ENCODE measurements at regions not wholly inside any gene's neighbourhood (a gene's known extent, or its start where the extent isn't known, plus 50 kb on each side); places are given as distances from the start of the nearest gene placed in this dataset.

GRCh38 chr11:43212279-43212678 lies 99.5 kb upstream of the API5 start:
- no peak overlapping the region for H3K4me2 ChIP-seq (replicated peaks; ENCODE audit: extremely low read depth, low read length, poor library complexity, severe bottlenecking)
- 77% methylated on average over 8 of the region's 10 CpGs for WGBS (ENCODE audit: insufficient coverage)
- no peaks in the 10 kb centered on the region for H3K4me1 Mint-ChIP-seq
- H3K36me3 ChIP-seq (replicated peaks in 1 of 2; ENCODE audit: control insufficient read depth in 1 of 2, insufficient read depth in 2 of 2, low read length in 2 of 2): no peaks in the 10 kb centered on the region
- no peaks in the 10 kb centered on the region for H3K79me2 ChIP-seq (ENCODE audit: insufficient read depth, low read length)
- H3K27me3 Mint-ChIP-seq (ENCODE audit: low read depth in 3 of 3): no peaks in the 10 kb centered on the region
- no peak overlapping the region for H3K4me3 Mint-ChIP-seq
- H3K4me1 ChIP-seq (ENCODE audit: control insufficient read depth in 1 of 2, insufficient read depth in 2 of 2, low read length in 2 of 2): no peaks in the 10 kb centered on the region
- H3K9ac ChIP-seq (ENCODE audit: insufficient read depth, low read length, poor library complexity, severe bottlenecking): no peak overlapping the region
- TF ChIP-seq CTCF (IDR thresholded peaks at IDR 0.05): no peak
- no peaks in the 10 kb centered on the region for H4K20me1 ChIP-seq (ENCODE audit: insufficient read depth, low read length)
- H3K9me3 ChIP-seq (replicated peaks in 1 of 2; ENCODE audit: control insufficient read depth in 1 of 2, insufficient read depth in 1 of 2, low read length in 2 of 2): peaks cover 17 to 24% of the 10 kb centered on the region in 2 donors
- peaks cover 13 to 34% (median 24%) of the 10 kb centered on the region in 7 donors for H3K9me3 Mint-ChIP-seq
- H3K27me3 ChIP-seq (ENCODE audit: control insufficient read depth in 2 of 2, insufficient read depth in 2 of 2, low read length in 2 of 2): no peaks in the 10 kb centered on the region
- no peak overlapping the region for H3K27ac ChIP-seq (ENCODE audit: low read depth in 1 of 2, low read length in 2 of 2)
- no peak overlapping the region for H3K4me3 ChIP-seq (replicated peaks in 1 of 3; ENCODE audit: low read depth in 2 of 3, low read length in 3 of 3)
- no peak overlapping the region for H3K27ac Mint-ChIP-seq
- no peak overlapping the region for H2AFZ ChIP-seq (ENCODE audit: insufficient read depth, low read depth, low read length, poor library complexity, severe bottlenecking)
- H3K36me3 Mint-ChIP-seq: no peaks in the 10 kb centered on the region
- intact Hi-C loops (cut with micrococcal nuclease): no loop called here
- no peak for DNase-seq

GRCh38 chr11:43214471-43214870 lies 97.3 kb upstream of the API5 start:
- no peak for TF ChIP-seq CTCF (IDR thresholded peaks at IDR 0.05)
- no peak for DNase-seq
- Histone ChIP-seq H2AFZ (ENCODE audit: insufficient read depth, low read depth, low read length, poor library complexity, severe bottlenecking) (no peak overlapping the region), H3K27me3 (ENCODE audit: control insufficient read depth in 2 of 2, insufficient read depth in 2 of 2, low read length in 2 of 2) (no peaks in the 10 kb centered on the region), H3K9ac (ENCODE audit: insufficient read depth, low read length, poor library complexity, severe bottlenecking) (no peak overlapping the region), H3K4me2 (replicated peaks; ENCODE audit: extremely low read depth, low read length, poor library complexity, severe bottlenecking) (no peak overlapping the region), H3K4me3 (replicated peaks in 1 of 3; ENCODE audit: low read depth in 2 of 3, low read length in 3 of 3) (no peak overlapping the region), H3K79me2 (ENCODE audit: insufficient read depth, low read length) (no peaks in the 10 kb centered on the region), H3K9me3 (replicated peaks in 1 of 2; ENCODE audit: control insufficient read depth in 1 of 2, insufficient read depth in 1 of 2, low read length in 2 of 2) (peaks cover 17 to 24% of the 10 kb centered on the region in 2 donors), H4K20me1 (ENCODE audit: insufficient read depth, low read length) (no peaks in the 10 kb centered on the region), H3K4me1 (ENCODE audit: control insufficient read depth in 1 of 2, insufficient read depth in 2 of 2, low read length in 2 of 2) (no peaks in the 10 kb centered on the region), H3K36me3 (replicated peaks in 1 of 2; ENCODE audit: control insufficient read depth in 1 of 2, insufficient read depth in 2 of 2, low read length in 2 of 2) (no peaks in the 10 kb centered on the region), H3K27ac (ENCODE audit: low read depth in 1 of 2, low read length in 2 of 2) (no peak overlapping the region)
- Mint-ChIP-seq H3K27me3 (ENCODE audit: low read depth in 3 of 3) (no peaks in the 10 kb centered on the region), H3K36me3 (no peaks in the 10 kb centered on the region), H3K4me3 (no peak overlapping the region), H3K27ac (no peak overlapping the region), H3K9me3 (peaks cover 11 to 29% (median 14%) of the 10 kb centered on the region in 7 donors), H3K4me1 (no peaks in the 10 kb centered on the region)
- no CpG with 5 or more reads among the region's 1 CpG for WGBS (ENCODE audit: insufficient coverage)
- intact Hi-C loops (cut with micrococcal nuclease): no loop called here
